HepG2 (cell line): ENCODE measurements at regions not wholly inside any gene's neighbourhood (a gene's known extent, or its start where the extent isn't known, plus 50 kb on each side); places are given as distances from the start of the nearest gene placed in this dataset.

Source experiments
- ATAC-seq: fragments of 200-7000 bp; cut with Tn5 transposase; 3 replicates; pipeline ENCODE4 v1.9.1; 2020; ENCODE audit warnings: mild to moderate bottlenecking, moderate library complexity
- BruUV-seq: library from RNA; stranded (reverse); fragments of 400-500 nt; replicated peaks from 2 replicates; lab custom pipeline; 2021; lab: Mats Ljungman, UMichigan
- CTCF ChIA-PET: fragments of 300-600 bp; formaldehyde crosslinking; extraction: SDS; loops from one replicate; lab custom pipeline; 2021; ENCODE audit warnings: low total read pairs, inconsistent platforms, low intra/inter-chr PET ratio; lab: Yijun Ruan, JAX
- POLR2A ChIA-PET: fragments of 350-600 bp; sonication (Branson Sonifier 250); formaldehyde crosslinking; loops from one replicate; lab custom pipeline; 2020; ENCODE audit warnings: antibody characterized with exemption, inconsistent platforms; lab: Yijun Ruan, JAX
- DNase-seq: peaks from one replicate; pipeline ENCODE4 v3.0.0-alpha.2; 2015; ENCODE audit warnings: low spot score
- FAIRE-seq: peaks from 3 replicates; lab custom pipeline; 2011; peaks lifted over from hg19 to GRCh38; lab: Jason Lieb, UNC
- H2AFZ ChIP-seq: one replicate; pipeline ENCODE4 v1.6.1; 2011; ENCODE audit warnings: low read length, inconsistent platforms
- H3K27ac ChIP-seq: fragments of 300-600 bp; 3 replicates; pipeline ENCODE4 v1.8.0; 2011; ENCODE audit warnings: mixed run types, mild to moderate bottlenecking, mixed read lengths, low read length, inconsistent platforms; ENCODE audit not compliant: insufficient read depth; ENCODE audit errors: extremely low read length
- H3K27me3 ChIP-seq, 2 experiments: fragments of 200-600 bp in 1 of 2; 2 replicates in 1 of 2; 3 replicates in 1 of 2; pipeline versions ENCODE4 v1.6.0 to v1.8.0; 2011; ENCODE audit warnings: low read length in 2 of 2, mild to moderate bottlenecking in 2 of 2, moderate library complexity in 2 of 2, inconsistent platforms in 1 of 2; ENCODE audit not compliant: insufficient read depth in 2 of 2, control insufficient read depth in 1 of 2
- H3K36me3 ChIP-seq, 2 experiments: fragments of 200-600 bp in 1 of 2; replicated peaks in 1 of 2; 2 replicates in 1 of 2; 3 replicates in 1 of 2; pipeline versions ENCODE4 v1.5.1 to v1.8.0; 2011; ENCODE audit warnings: low read length in 2 of 2, inconsistent platforms in 1 of 2; ENCODE audit not compliant: insufficient read depth in 2 of 2, control insufficient read depth in 1 of 2
- H3K4me1 ChIP-seq: 2 replicates; pipeline ENCODE4 v1.5.1; 2012; ENCODE audit warnings: low read length, inconsistent platforms; ENCODE audit not compliant: insufficient read depth
- H3K4me2 ChIP-seq: 2 replicates; pipeline ENCODE4 v1.6.0; 2011; ENCODE audit warnings: low read depth, low read length, inconsistent platforms
- H3K4me3 ChIP-seq, 3 experiments: fragments of 200-600 bp in 1 of 3; sonication (generic), shearing (Covaris generic) in 1 of 3; replicated peaks in 1 of 3; 2 replicates each; pipeline ENCODE4 v1.5.1; 2011 to 2016; ENCODE audit warnings: low read length in 3 of 3, inconsistent platforms in 2 of 3, low read depth in 2 of 3, mild to moderate bottlenecking in 2 of 3, control low read depth in 1 of 3, mixed read lengths in 1 of 3; ENCODE audit not compliant: insufficient read depth in 1 of 3
- H3K79me2 ChIP-seq: one replicate; pipeline ENCODE4 v1.6.1; 2011; ENCODE audit warnings: low read length, inconsistent platforms; ENCODE audit not compliant: insufficient read depth
- H3K9ac ChIP-seq: 2 replicates; pipeline ENCODE4 v1.6.0; 2011; ENCODE audit warnings: mild to moderate bottlenecking, low read depth, low read length, inconsistent platforms; ENCODE audit not compliant: insufficient read depth
- H3K9me3 ChIP-seq: 2 replicates; pipeline ENCODE4 v1.5.1; 2012; ENCODE audit warnings: mild to moderate bottlenecking, low read length
- H4K20me1 ChIP-seq: 2 replicates; pipeline ENCODE4 v1.6.0; 2011; ENCODE audit warnings: inconsistent platforms, mild to moderate bottlenecking, low read length, moderate library complexity; ENCODE audit not compliant: insufficient read depth
- CENPX ChIP-seq: sonication (generic); formaldehyde crosslinking; IDR thresholded peaks from 2 replicates; pipeline ENCODE4 v1.9.0; 2021; ENCODE audit warnings: mild to moderate bottlenecking, missing genetic modification reagents, moderate library complexity
- DR1 ChIP-seq: sonication (generic); formaldehyde crosslinking; IDR thresholded peaks from 2 replicates; pipeline ENCODE4 v1.8.0; 2021; ENCODE audit warnings: mild to moderate bottlenecking, missing genetic modification reagents, inconsistent platforms
- ELF1 ChIP-seq: sonication (generic); formaldehyde crosslinking; IDR thresholded peaks from 2 replicates; pipeline ENCODE4 v1.4.0; 2020; ENCODE audit warnings: missing genetic modification reagents
- FOXC1 ChIP-seq: sonication (generic); formaldehyde crosslinking; IDR thresholded peaks from 2 replicates; pipeline ENCODE4 v1.8.0; 2022; ENCODE audit warnings: mild to moderate bottlenecking, missing genetic modification reagents, borderline replicate concordance
- HNRNPL ChIP-seq: fragments of 200-400 bp; formaldehyde crosslinking; IDR thresholded peaks from 2 replicates; pipeline ENCODE4 v1.6.1; 2017; ENCODE audit warnings: mild to moderate bottlenecking, low read depth, low read length
- HNRNPLL ChIP-seq: fragments of 200-400 bp; formaldehyde crosslinking; IDR thresholded peaks from 2 replicates; pipeline ENCODE4 v1.6.1; 2017; ENCODE audit warnings: mild to moderate bottlenecking, low read depth, low read length; ENCODE audit not compliant: poor library complexity, severe bottlenecking
- IRF9 ChIP-seq: sonication (generic); formaldehyde crosslinking; IDR thresholded peaks from 2 replicates; pipeline ENCODE4 v1.8.0; 2022; ENCODE audit warnings: missing genetic modification reagents, mild to moderate bottlenecking, borderline replicate concordance
- MAFG ChIP-seq: sonication (generic); formaldehyde crosslinking; IDR thresholded peaks from 2 replicates; pipeline ENCODE4 v1.5.1; 2020; ENCODE audit warnings: mild to moderate bottlenecking, missing genetic modification reagents
- MED8 ChIP-seq: sonication (generic); formaldehyde crosslinking; IDR thresholded peaks from 2 replicates; pipeline ENCODE4 v1.8.1; 2023; ENCODE audit warnings: mild to moderate bottlenecking, missing genetic modification reagents; ENCODE audit not compliant: insufficient replicate concordance
- SSRP1 ChIP-seq: IDR thresholded peaks from 2 replicates; pipeline ENCODE4 v1.6.1; 2016; ENCODE audit warnings: control low read depth
- TEAD3 ChIP-seq: optimal IDR thresholded peaks from 2 replicates; pipeline ENCODE3; 2016; ENCODE audit warnings: borderline replicate concordance
- XBP1 ChIP-seq: sonication (generic); formaldehyde crosslinking; IDR thresholded peaks from 2 replicates; pipeline ENCODE4 v1.5.0; 2020; ENCODE audit warnings: missing genetic modification reagents
- ZFP36 ChIP-seq: fragments of 150-350 bp; IDR thresholded peaks from 2 replicates; pipeline ENCODE4 v1.6.1; 2018; ENCODE audit warnings: borderline replicate concordance, low read length, low read depth; ENCODE audit not compliant: partially characterized antibody
- ZNF34 ChIP-seq: sonication (generic); formaldehyde crosslinking; IDR thresholded peaks from 2 replicates; pipeline ENCODE4 v1.4.0; 2020; ENCODE audit warnings: mild to moderate bottlenecking, missing genetic modification reagents, borderline replicate concordance
- ZNF570 ChIP-seq: sonication (generic); formaldehyde crosslinking; IDR thresholded peaks from 2 replicates; pipeline ENCODE4 v1.4.0; 2020; ENCODE audit warnings: mild to moderate bottlenecking, missing genetic modification reagents, borderline replicate concordance
- ZNF644 ChIP-seq: IDR thresholded peaks from 2 replicates; pipeline ENCODE4 v1.6.1; 2016; ENCODE audit warnings: low read depth
- WGBS: methylation state at CpG from one replicate; pipeline ENCODE4 v1.1.6; 2017; ENCODE audit warnings: low lambda C conversion rate; 5-methylcytosine and 5-hydroxymethylcytosine counted together
- in situ Hi-C: cut with HindIII; loops from 2 replicates; pipeline ENCODE4 v1.10.0; 2017; ENCODE audit warnings: low pct_unique_long_range_greater_than_20kb; ENCODE audit not compliant: extremely low pct_ligation_motif_present
- intact Hi-C: fragments of 100-400 bp; cut with micrococcal nuclease; formaldehyde crosslinking; loops from one replicate; pipeline ENCODE4 v1.10.0; 2022; ENCODE audit not compliant: unreplicated experiment

GRCh38 chr6:112935402-112936078 is 588.4 kb downstream of the RFPL4B start:
- no peak overlapping the region for H3K27ac ChIP-seq
- CTCF ChIA-PET: no interaction called here

GRCh38 chr6:112936079-112936472 is 588.9 kb downstream of the RFPL4B start:
- Histone ChIP-seq H3K27me3 (no peaks in the 10 kb centered on the region), H3K4me1 (no peaks in the 10 kb centered on the region), H3K9me3 (no peaks in the 10 kb centered on the region), H3K4me2 (no peak overlapping the region), H2AFZ (no peak overlapping the region), H3K9ac (no peak overlapping the region), H3K36me3 (no peaks in the 10 kb centered on the region), H3K4me3 (no peak overlapping the region), H3K27ac (no peak overlapping the region), H4K20me1 (no peaks in the 10 kb centered on the region), H3K79me2 (no peaks in the 10 kb centered on the region)
- in situ Hi-C loops (no loop called here), intact Hi-C loops (no loop called here)
- 20% methylated on average over 7 of the region's 7 CpGs for WGBS
- no TSS peak for BruUV-seq
- ATAC-seq (no peak), FAIRE-seq (no peak), DNase-seq (no peak)
- ChIA-PET CTCF (no interaction called here), POLR2A (no interaction called here)
- TF ChIP-seq CENPX (CRISPR knock-in tag) (no peak), SSRP1 (CRISPR knock-in tag) (no peak), TEAD3 (CRISPR knock-in tag) (no peak), ZFP36 (no peak), ZNF570 (CRISPR knock-in tag) (no peak), FOXC1 (CRISPR knock-in tag) (no peak), MAFG (CRISPR knock-in tag) (no peak), XBP1 (CRISPR knock-in tag) (no peak), IRF9 (CRISPR knock-in tag) (no peak)

More at GRCh38 chr6:112935402-112936078, 588.4 kb downstream of the RFPL4B start:
- TF ChIP-seq DR1 (CRISPR knock-in tag): no peak
- TF ChIP-seq ELF1 (CRISPR knock-in tag): no peak
- TF ChIP-seq HNRNPLL: no peak
- no peak for TF ChIP-seq ZNF34 (CRISPR knock-in tag)
- TF ChIP-seq ZNF644 (CRISPR knock-in tag): no peak
- TF ChIP-seq MED8 (CRISPR knock-in tag): no peak
- TF ChIP-seq HNRNPL: no peak
- no peak overlapping the region for H3K4me3 ChIP-seq
- BruUV-seq: no TSS peak
- ATAC-seq: no peak
- H2AFZ ChIP-seq: no peak overlapping the region
- 26% methylated on average over 2 of the region's 2 CpGs for WGBS
- H3K36me3 ChIP-seq: no peaks in the 10 kb centered on the region
- H3K4me2 ChIP-seq: no peak overlapping the region
- POLR2A ChIA-PET: no interaction called here
- DNase-seq: no peak
- no peaks in the 10 kb centered on the region for H3K27me3 ChIP-seq
- no peak overlapping the region for H3K9ac ChIP-seq
- intact Hi-C loops (no loop called here), in situ Hi-C loops (no loop called here)
- H3K9me3 ChIP-seq: no peaks in the 10 kb centered on the region
- no peaks in the 10 kb centered on the region for H4K20me1 ChIP-seq
- no peaks in the 10 kb centered on the region for H3K79me2 ChIP-seq
- H3K4me1 ChIP-seq: no peaks in the 10 kb centered on the region
- FAIRE-seq: no peak
